Skeletal muscle satellite cell (primary cell): ENCODE measurements at regions not wholly inside any gene's neighbourhood (a gene's known extent, or its start where the extent isn't known, plus 50 kb on each side); places are given as distances from the start of the nearest gene placed in this dataset.

Experiments
- H3K27me3 ChIP-seq: 2 replicates; pipeline ENCODE4 v1.7.0; 2013; ENCODE audit warnings: low read length; ENCODE audit not compliant: control insufficient read depth, insufficient read depth
- H3K36me3 ChIP-seq: 2 replicates; pipeline ENCODE4 v1.7.0; 2013; ENCODE audit warnings: mild to moderate bottlenecking, control low read depth, low read length; ENCODE audit not compliant: insufficient read depth
- H3K4me1 ChIP-seq: 2 replicates; pipeline ENCODE4 v1.7.0; 2013; ENCODE audit warnings: low read length; ENCODE audit not compliant: control insufficient read depth, insufficient read depth
- H3K4me2 ChIP-seq: 2 replicates; pipeline ENCODE4 v1.7.0; 2013; ENCODE audit warnings: mild to moderate bottlenecking, low read length
- H3K4me3 ChIP-seq: 2 replicates; pipeline ENCODE4 v1.7.0; 2013; ENCODE audit warnings: low read length
- H3K9ac ChIP-seq: 2 replicates; pipeline ENCODE4 v1.7.0; 2013; ENCODE audit warnings: mild to moderate bottlenecking, low read depth, low read length, moderate library complexity
- H3K9me3 ChIP-seq: replicated peaks from 2 replicates; pipeline ENCODE4 v1.7.0; 2013; ENCODE audit warnings: mild to moderate bottlenecking, control low read depth, low read length

- H3K9ac ChIP-seq: no peak overlapping the region
- H3K4me3 ChIP-seq: no peak overlapping the region
- H3K4me2 ChIP-seq: no peak overlapping the region
- no peaks in the 10 kb centered on the region for H3K9me3 ChIP-seq
- peaks cover 53% of the 10 kb centered on the region for H3K27me3 ChIP-seq
- H3K36me3 ChIP-seq: no peaks in the 10 kb centered on the region
- H3K4me1 ChIP-seq: peaks cover 12% of the 10 kb centered on the region
These were observed 144.3 kb upstream of the ZMIZ1 start for GRCh38 chr10:78924319-78925003.

- no peaks in the 10 kb centered on the region for H3K36me3 ChIP-seq
- peaks cover 12% of the 10 kb centered on the region for H3K4me1 ChIP-seq
- H3K9ac ChIP-seq: no peak overlapping the region
- peak overlapping the region; percentile 20 for H3K4me2 ChIP-seq
- peaks cover 45% of the 10 kb centered on the region for H3K27me3 ChIP-seq
- no peak overlapping the region for H3K4me3 ChIP-seq
- no peaks in the 10 kb centered on the region for H3K9me3 ChIP-seq
These were observed 143.5 kb upstream of the ZMIZ1 start for GRCh38 chr10:78925275-78925674.

DNA sequence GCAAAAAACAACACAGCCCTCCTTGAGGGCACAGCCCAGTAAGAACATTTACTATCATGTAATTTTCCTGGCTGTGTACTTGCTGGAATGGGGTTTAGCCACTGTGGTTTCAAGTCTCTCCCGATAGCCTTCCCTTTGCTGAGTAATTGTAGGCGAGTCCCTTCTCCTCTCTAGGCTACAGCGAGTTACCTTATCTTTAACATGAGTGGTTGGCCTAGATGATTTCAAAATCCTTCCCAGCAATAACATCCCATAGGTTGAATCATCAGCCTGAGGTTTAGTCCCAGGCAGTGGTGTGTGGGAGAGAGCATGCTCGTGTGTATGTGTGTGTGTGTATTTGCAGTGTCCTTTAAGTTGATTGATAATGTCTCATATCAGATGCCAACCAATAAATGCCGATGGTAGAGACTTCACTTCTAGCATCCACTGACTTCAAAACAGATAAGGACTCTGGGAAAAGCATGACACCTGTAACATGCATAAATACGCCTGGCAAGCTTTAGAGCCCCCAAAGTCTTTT is 142.9 kb upstream of the ZMIZ1 start:
- Histone ChIP-seq H3K4me3 (no peak overlapping the region), H3K9me3 (no peaks in the 10 kb centered on the region), H3K4me2 (peak overlapping the region; percentile 20), H3K36me3 (no peaks in the 10 kb centered on the region), H3K27me3 (peaks cover 39% of the 10 kb centered on the region), H3K9ac (no peak overlapping the region), H3K4me1 (peaks cover 12% of the 10 kb centered on the region)

GRCh38 chr10:78927257-78927995 is 141.3 kb upstream of the ZMIZ1 start:
- H3K4me1 ChIP-seq: peaks cover 27% of the 10 kb centered on the region
- no peak overlapping the region for H3K4me3 ChIP-seq
- H3K9ac ChIP-seq: no peak overlapping the region
- H3K27me3 ChIP-seq: peaks cover 28% of the 10 kb centered on the region
- no peak overlapping the region for H3K4me2 ChIP-seq
- no peaks in the 10 kb centered on the region for H3K36me3 ChIP-seq
- H3K9me3 ChIP-seq: no peaks in the 10 kb centered on the region

- H3K9ac ChIP-seq: no peak overlapping the region
- no peak overlapping the region for H3K4me3 ChIP-seq
- H3K36me3 ChIP-seq: no peaks in the 10 kb centered on the region
- H3K4me1 ChIP-seq: peaks cover 31% of the 10 kb centered on the region
- no peaks in the 10 kb centered on the region for H3K9me3 ChIP-seq
- peaks cover 22% of the 10 kb centered on the region for H3K27me3 ChIP-seq
- H3K4me2 ChIP-seq: no peak overlapping the region
These were observed 140.4 kb upstream of the ZMIZ1 start for GRCh38 chr10:78928330-78928729.

- Histone ChIP-seq H3K27me3 (peaks cover 10% of the 10 kb centered on the region), H3K9ac (no peak overlapping the region)
These were observed 139.2 kb upstream of the ZMIZ1 start for GRCh38 chr10:78929541-78929940.

DNA sequence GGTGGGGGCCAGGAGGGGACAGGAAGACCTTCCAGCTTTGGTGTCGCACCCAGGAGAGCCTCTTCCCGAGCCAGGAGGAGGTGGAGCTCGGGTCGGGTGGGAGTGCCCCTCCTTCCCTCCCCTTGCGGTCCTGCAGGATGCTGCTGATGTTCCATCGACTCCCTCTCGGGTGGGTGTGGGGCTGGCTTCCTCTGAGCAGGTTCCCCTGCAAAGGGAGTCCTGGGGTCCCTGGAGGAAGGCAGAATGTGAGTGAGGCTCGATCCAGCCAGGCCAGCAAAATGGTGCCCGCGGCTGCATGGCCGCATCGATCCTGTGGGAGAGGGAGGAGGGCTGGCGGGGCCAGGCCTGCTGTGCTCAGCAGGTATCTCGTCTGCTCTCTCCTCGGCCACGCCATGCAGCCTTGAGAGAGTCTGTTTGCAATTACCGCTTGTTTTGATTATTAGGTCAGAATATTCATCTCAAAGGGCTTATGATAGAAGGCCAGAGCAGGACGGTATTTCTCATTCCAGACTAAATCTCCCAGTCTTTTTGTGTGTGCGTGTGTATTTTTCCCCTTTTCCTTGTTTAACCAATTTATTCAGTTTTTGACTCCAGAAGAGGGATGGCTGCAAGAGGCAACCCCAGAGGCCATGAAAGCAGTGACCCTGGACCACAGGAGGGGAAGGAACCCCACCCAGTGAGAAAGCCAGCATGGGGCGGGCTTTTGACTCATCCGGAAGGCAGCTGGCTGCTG is 137.3 kb upstream of the ZMIZ1 start:
- H3K4me1 ChIP-seq: peaks cover 19% of the 10 kb centered on the region
- H3K27me3 ChIP-seq: peaks cover 12% of the 10 kb centered on the region
- no peak overlapping the region for H3K4me3 ChIP-seq
- H3K9me3 ChIP-seq: no peaks in the 10 kb centered on the region
- no peak overlapping the region for H3K4me2 ChIP-seq
- no peaks in the 10 kb centered on the region for H3K36me3 ChIP-seq
- no peak overlapping the region for H3K9ac ChIP-seq

More at GRCh38 chr10:78929541-78929940, 139.2 kb upstream of the ZMIZ1 start:
- H3K9me3 ChIP-seq: no peaks in the 10 kb centered on the region
- H3K36me3 ChIP-seq: no peaks in the 10 kb centered on the region
- H3K4me2 ChIP-seq: no peak overlapping the region
- no peak overlapping the region for H3K4me3 ChIP-seq
- H3K4me1 ChIP-seq: peaks cover 31% of the 10 kb centered on the region

DNA sequence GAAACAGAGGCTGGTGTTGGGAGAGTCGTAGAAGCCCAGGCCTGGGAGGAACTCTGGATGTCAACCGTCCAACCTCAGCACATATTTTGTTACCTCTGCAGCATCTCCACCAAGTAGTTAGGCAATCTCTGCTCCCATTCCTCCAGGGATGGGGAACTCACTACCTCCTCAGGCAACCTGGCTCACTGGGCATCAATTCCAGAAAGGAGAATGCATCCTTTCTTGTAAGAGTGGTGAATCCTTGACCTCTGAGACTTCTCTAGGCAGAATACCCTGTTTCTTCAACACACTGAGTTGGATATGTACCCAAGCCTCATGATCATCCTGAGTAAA is 136.7 kb upstream of the ZMIZ1 start:
- Histone ChIP-seq H3K4me3 (no peak overlapping the region), H3K36me3 (no peaks in the 10 kb centered on the region), H3K4me1 (peaks cover 19% of the 10 kb centered on the region), H3K9ac (no peak overlapping the region), H3K27me3 (peaks cover 13% of the 10 kb centered on the region), H3K9me3 (no peaks in the 10 kb centered on the region), H3K4me2 (no peak overlapping the region)

- Histone ChIP-seq H3K36me3 (no peaks in the 10 kb centered on the region), H3K4me1 (peaks cover 19% of the 10 kb centered on the region), H3K4me3 (no peak overlapping the region)
These were observed 135.9 kb upstream of the ZMIZ1 start for GRCh38 chr10:78932861-78933260.

GRCh38 chr10:78933828-78934531 is 134.8 kb upstream of the ZMIZ1 start:
- Histone ChIP-seq H3K36me3 (no peaks in the 10 kb centered on the region), H3K9ac (no peak overlapping the region), H3K27me3 (peaks cover 4% of the 10 kb centered on the region), H3K4me2 (no peak overlapping the region), H3K4me1 (peaks cover 19% of the 10 kb centered on the region), H3K9me3 (no peaks in the 10 kb centered on the region), H3K4me3 (no peak overlapping the region)

More at GRCh38 chr10:78932861-78933260, 135.9 kb upstream of the ZMIZ1 start:
- Histone ChIP-seq H3K27me3 (peaks cover 10% of the 10 kb centered on the region), H3K4me2 (no peak overlapping the region), H3K9me3 (no peaks in the 10 kb centered on the region), H3K9ac (no peak overlapping the region)

GRCh38 chr10:78934532-78934898 is 134.3 kb upstream of the ZMIZ1 start:
- peaks cover 4% of the 10 kb centered on the region for H3K27me3 ChIP-seq
- H3K4me3 ChIP-seq: no peak overlapping the region
- peaks cover 19% of the 10 kb centered on the region for H3K4me1 ChIP-seq
- no peaks in the 10 kb centered on the region for H3K36me3 ChIP-seq
- H3K9ac ChIP-seq: no peak overlapping the region
- H3K4me2 ChIP-seq: no peak overlapping the region
- H3K9me3 ChIP-seq: no peaks in the 10 kb centered on the region
